Esophagus squamous epithelium (tissue), 5 donors: ENCODE measurements at regions not wholly inside any gene's neighbourhood (a gene's known extent, or its start where the extent isn't known, plus 50 kb on each side); places are given as distances from the start of the nearest gene placed in this dataset.

Experiments used
- DNase-seq: peaks from one replicate; lab custom pipeline; 2025; lab: John Stamatoyannopoulos, UW
- H3K27ac ChIP-seq, 4 donors: fragments of 200-600 bp; sonication (generic); one replicate each; pipeline ENCODE4 v1.5.1; 2016 to 2019; ENCODE audit warnings: mild to moderate bottlenecking in 1 of 4
- H3K27me3 ChIP-seq, 4 donors: fragments of 200-600 bp; sonication (generic); 1 replicate in 3 of 4; 2 replicates in 1 of 4; pipeline versions ENCODE4 v1.5.1 to v1.6.0; 2017 to 2021; ENCODE audit warnings: antibody characterized with exemption in 1 of 4
- H3K36me3 ChIP-seq, 3 donors: fragments of 200-600 bp; sonication (generic); one replicate each; pipeline ENCODE4 v1.5.1; 2016 to 2019
- H3K4me1 ChIP-seq, 3 donors: fragments of 200-600 bp; sonication (generic); one replicate each; pipeline ENCODE4 v1.5.1; 2017 to 2019
- H3K4me3 ChIP-seq, 4 donors: fragments of 200-600 bp; sonication (generic); 1 replicate in 3 of 4; 2 replicates in 1 of 4; pipeline ENCODE4 v1.5.1; 2016 to 2019; ENCODE audit warnings: mild to moderate bottlenecking in 2 of 4, moderate library complexity in 1 of 4
- H3K9me3 ChIP-seq, 3 donors: fragments of 200-600 bp; sonication (generic); one replicate each; pipeline ENCODE4 v1.5.1; 2016 to 2019
- CTCF ChIP-seq, 6 experiments: fragments of 450-650 bp in 4 of 6; fragments of 200-600 bp in 2 of 6; sonication (generic) in 2 of 6; IDR thresholded peaks; one replicate each; pipeline ENCODE4 v1.5.1; 2016 to 2019; ENCODE audit warnings: antibody characterized with exemption in 6 of 6, mild to moderate bottlenecking in 4 of 6, moderate library complexity in 4 of 6
- POLR2A ChIP-seq, 4 donors: fragments of 450-650 bp; IDR thresholded peaks; one replicate each; pipeline ENCODE4 v1.6.1; 2017; ENCODE audit warnings: antibody characterized with exemption in 4 of 4, mild to moderate bottlenecking in 4 of 4, moderate library complexity in 3 of 4
- WGBS, 2 donors: methylation state at CpG; one replicate each; pipeline ENCODE4 v1.1.5; 2018; 5-methylcytosine and 5-hydroxymethylcytosine counted together
- intact Hi-C: fragments of 100-400 bp; cut with DNase I; formaldehyde crosslinking; loops from one replicate; pipeline ENCODE4 v1.15.0; 2022
- donor health status: DM: yes; HTN: yes; CAD: no.

- Histone ChIP-seq H3K4me1 (no peaks in the 10 kb centered on the region), H3K36me3 (no peaks in the 10 kb centered on the region), H3K27ac (no peak overlapping the region), H3K27me3 (no peaks in the 10 kb centered on the region), H3K4me3 (no peak overlapping the region), H3K9me3 (no peaks in the 10 kb centered on the region)
- no peak for TF ChIP-seq CTCF (IDR thresholded peaks at IDR 0.05)
- TF ChIP-seq POLR2A (IDR thresholded peaks at IDR 0.05): no peak
- intact Hi-C loops: no loop called here
- no peak for DNase-seq
- 36 to 58% methylated on average over 1 of the region's 1 CpG for WGBS, 2 donors
These were observed 509.3 kb upstream of the CFAP20DC start for GRCh38 chr3:59558906-59559720.

DNA sequence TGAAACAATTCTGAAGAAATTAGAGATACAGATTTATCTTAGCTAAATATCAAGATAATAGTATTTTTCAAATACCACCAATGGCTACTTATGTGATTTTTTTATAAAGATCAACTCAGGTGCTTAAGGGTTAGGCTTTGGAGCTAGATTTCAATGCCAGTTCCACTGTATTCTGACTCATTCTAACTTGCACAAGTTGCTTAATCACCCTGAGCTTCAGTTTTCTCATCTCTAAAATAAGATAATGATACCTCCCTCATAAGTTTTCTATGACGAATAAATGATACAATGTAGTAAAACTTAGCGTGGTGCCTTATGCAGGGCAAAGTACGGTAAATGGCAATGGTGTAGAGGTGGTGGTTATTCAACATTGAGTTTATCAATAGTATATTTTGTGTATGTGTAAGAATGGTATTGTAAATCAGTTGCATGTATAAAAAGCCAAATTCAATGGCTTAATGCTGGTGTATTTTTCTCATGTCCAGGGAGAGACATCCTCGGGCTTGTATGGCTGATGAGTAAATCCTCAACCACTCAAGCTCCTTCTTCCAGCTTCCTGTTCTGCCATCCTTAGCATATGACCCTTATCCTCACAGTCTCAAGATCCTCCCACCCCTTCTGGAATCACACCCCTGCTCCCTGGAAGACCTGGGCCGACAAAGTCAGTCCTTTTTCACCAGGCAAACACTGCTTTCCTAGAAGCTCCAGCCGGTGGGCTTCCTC, 505.9 kb upstream of the CFAP20DC start:
- H3K27ac ChIP-seq: no peak overlapping the region
- no peaks in the 10 kb centered on the region for H3K9me3 ChIP-seq
- 43 to 76% methylated on average over 6 of the region's 6 CpGs for WGBS, 2 donors
- intact Hi-C loops: no loop called here
- no peak for DNase-seq
- H3K4me3 ChIP-seq: no peak overlapping the region
- no peaks in the 10 kb centered on the region for H3K4me1 ChIP-seq
- TF ChIP-seq CTCF (IDR thresholded peaks at IDR 0.05): no peak
- H3K27me3 ChIP-seq: no peaks in the 10 kb centered on the region
- H3K36me3 ChIP-seq: no peaks in the 10 kb centered on the region

DNA sequence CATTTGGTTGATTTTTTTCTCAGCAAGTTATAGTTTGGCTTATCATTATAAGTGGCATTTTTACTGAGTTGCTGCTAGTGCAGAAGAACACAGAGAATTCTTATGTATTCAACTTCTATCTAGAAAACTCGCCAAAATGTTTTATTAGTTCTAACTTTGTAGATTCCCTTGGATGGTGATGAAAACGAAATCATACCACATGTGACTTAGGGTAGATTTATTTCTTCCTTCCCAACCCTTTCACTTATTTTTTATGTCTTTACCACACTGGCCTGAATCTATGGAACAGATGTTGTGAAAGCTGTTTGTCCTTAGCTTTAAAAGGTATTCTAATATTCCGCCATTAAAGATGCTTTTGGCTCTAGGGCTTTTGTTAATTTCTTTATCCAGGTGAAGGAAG, 503.3 kb upstream of the CFAP20DC start:
- WGBS, 2 donors: 73 to 75% methylated on average over 3 of the region's 3 CpGs
- Histone ChIP-seq H3K4me3 (no peak overlapping the region), H3K27ac (no peak overlapping the region), H3K4me1 (peaks cover 0 to 6% (median 0%) of the 10 kb centered on the region in 3 donors), H3K9me3 (no peaks in the 10 kb centered on the region), H3K27me3 (no peaks in the 10 kb centered on the region), H3K36me3 (no peaks in the 10 kb centered on the region)
- intact Hi-C loops: no loop called here
- TF ChIP-seq CTCF (IDR thresholded peaks at IDR 0.05): no peak
- TF ChIP-seq POLR2A (IDR thresholded peaks at IDR 0.05): no peak
- DNase-seq: no peak

GRCh38 chr3:59551834-59552233, 502.0 kb upstream of the CFAP20DC start:
- TF ChIP-seq CTCF (IDR thresholded peaks at IDR 0.05) (no peak), POLR2A (IDR thresholded peaks at IDR 0.05) (no peak)
- WGBS, 2 donors: 81 to 87% methylated on average over 4 of the region's 4 CpGs
- H3K9me3 ChIP-seq: no peaks in the 10 kb centered on the region
- intact Hi-C loops: no loop called here
- H3K4me3 ChIP-seq: no peak overlapping the region
- no peak overlapping the region for H3K27ac ChIP-seq
- H3K36me3 ChIP-seq: no peaks in the 10 kb centered on the region
- H3K4me1 ChIP-seq: peaks cover 0 to 14% (median 0%) of the 10 kb centered on the region in 3 donors
- H3K27me3 ChIP-seq: no peaks in the 10 kb centered on the region
- no peak for DNase-seq

- no peaks in the 10 kb centered on the region for H3K9me3 ChIP-seq
- H3K27ac ChIP-seq: no peak overlapping the region
- no peaks in the 10 kb centered on the region for H3K27me3 ChIP-seq
- TF ChIP-seq POLR2A (IDR thresholded peaks at IDR 0.05) (no peak), CTCF (IDR thresholded peaks at IDR 0.05) (no peak)
- H3K36me3 ChIP-seq: no peaks in the 10 kb centered on the region
- intact Hi-C loops: no loop called here
- 67 to 85% methylated on average over 1 of the region's 1 CpG for WGBS, 2 donors
- DNase-seq: no peak
- peaks cover 0 to 22% (median 0%) of the 10 kb centered on the region in 3 donors for H3K4me1 ChIP-seq
- no peak overlapping the region for H3K4me3 ChIP-seq
These were observed 500.1 kb upstream of the CFAP20DC start for GRCh38 chr3:59549962-59550361.
